GM03348 (cell line): ENCODE measurements at regions not wholly inside any gene's neighbourhood (a gene's known extent, or its start where the extent isn't known, plus 50 kb on each side); places are given as distances from the start of the nearest gene placed in this dataset.
"Not testable (repeated sequence)": the region's sequence is repeated elsewhere in the genome, so short reads cannot be mapped to it uniquely, and the experiment has no call there.

Experiments used
- DNase-seq: peaks from one replicate; pipeline ENCODE4 v3.0.0; 2012; ENCODE audit warnings: low spot score

- not testable (repeated sequence) for DNase-seq
These were observed 102.8 kb upstream of the OSBPL11 start for GRCh38 chr3:125697979-125698640.

GRCh38 chr3:125715651-125716050, 120.4 kb upstream of the OSBPL11 start:
- DNase-seq: no peak

- DNase-seq: not testable (repeated sequence)
These were observed 136.9 kb upstream of the OSBPL11 start for GRCh38 chr3:125732151-125732550.

GRCh38 chr3:125741991-125742718, 146.9 kb upstream of the OSBPL11 start:
- DNase-seq: not testable (repeated sequence)

- DNase-seq: peak; percentile 6
These were observed 147.5 kb upstream of the OSBPL11 start for GRCh38 chr3:125742845-125743244.

- DNase-seq: not testable (repeated sequence)
These were observed 161.8 kb upstream of the OSBPL11 start for GRCh38 chr3:125757050-125757449.

GRCh38 chr3:125758641-125759130, 163.4 kb upstream of the OSBPL11 start:
- DNase-seq: not testable (repeated sequence)

GRCh38 chr3:125762601-125763000, 167.3 kb upstream of the OSBPL11 start:
- not testable (repeated sequence) for DNase-seq

- peak; percentile 78 for DNase-seq
These were observed 171.1 kb upstream of the OSBPL11 start for GRCh38 chr3:125766285-125766826.

- DNase-seq: not testable (repeated sequence)
These were observed 171.6 kb upstream of the OSBPL11 start for GRCh38 chr3:125766931-125767330.

- DNase-seq: no peak
These were observed 172.3 kb upstream of the OSBPL11 start for GRCh38 chr3:125767641-125768040.

GRCh38 chr3:125768821-125769220, 173.5 kb upstream of the OSBPL11 start:
- DNase-seq: not testable (repeated sequence)

- not testable (repeated sequence) for DNase-seq
These were observed 176.2 kb upstream of the OSBPL11 start for GRCh38 chr3:125771506-125771905.

GRCh38 chr3:125774433-125775034, 179.2 kb upstream of the OSBPL11 start:
- DNase-seq: not testable (repeated sequence)

GRCh38 chr3:125775106-125775505, 179.8 kb upstream of the OSBPL11 start:
- DNase-seq: not testable (repeated sequence)

- DNase-seq: not testable (repeated sequence)
These were observed 180.5 kb upstream of the OSBPL11 start for GRCh38 chr3:125775606-125776294.

- DNase-seq: not testable (repeated sequence)
These were observed 184.0 kb upstream of the OSBPL11 start for GRCh38 chr3:125779276-125779675.

- not testable (repeated sequence) for DNase-seq
These were observed 184.6 kb upstream of the OSBPL11 start for GRCh38 chr3:125779918-125780317.

GRCh38 chr3:125781678-125782077, 186.4 kb upstream of the OSBPL11 start:
- not testable (repeated sequence) for DNase-seq

- not testable (repeated sequence) for DNase-seq
These were observed 178.7 kb upstream of the ROPN1B start for GRCh38 chr3:125790312-125790711.

- not testable (repeated sequence) for DNase-seq
These were observed 178.0 kb upstream of the ROPN1B start for GRCh38 chr3:125791021-125791420.

- DNase-seq: not testable (repeated sequence)
These were observed 159.0 kb upstream of the ROPN1B start for GRCh38 chr3:125810010-125810409.
